GM12865 (cell line): ENCODE measurements at regions not wholly inside any gene's neighbourhood (a gene's known extent, or its start where the extent isn't known, plus 50 kb on each side); places are given as distances from the start of the nearest gene placed in this dataset.

ENCODE experiments used
- DNase-seq: peaks from one replicate; pipeline ENCODE4 v3.0.0; 2010; ENCODE audit warnings: low read depth
- H3K4me3 ChIP-seq: 2 replicates; pipeline ENCODE4 v1.5.1; 2011; ENCODE audit warnings: mild to moderate bottlenecking, low read depth, low read length, control low read depth
- TF ChIP-seq, protein P1 (sequence below): IDR thresholded peaks from 2 replicates; pipeline ENCODE4 v1.5.1; 2011; ENCODE audit warnings: low read length, control low read depth, low read depth, inconsistent platforms; ENCODE audit not compliant: insufficient read depth; ENCODE audit errors: missing control alignments

DNA sequence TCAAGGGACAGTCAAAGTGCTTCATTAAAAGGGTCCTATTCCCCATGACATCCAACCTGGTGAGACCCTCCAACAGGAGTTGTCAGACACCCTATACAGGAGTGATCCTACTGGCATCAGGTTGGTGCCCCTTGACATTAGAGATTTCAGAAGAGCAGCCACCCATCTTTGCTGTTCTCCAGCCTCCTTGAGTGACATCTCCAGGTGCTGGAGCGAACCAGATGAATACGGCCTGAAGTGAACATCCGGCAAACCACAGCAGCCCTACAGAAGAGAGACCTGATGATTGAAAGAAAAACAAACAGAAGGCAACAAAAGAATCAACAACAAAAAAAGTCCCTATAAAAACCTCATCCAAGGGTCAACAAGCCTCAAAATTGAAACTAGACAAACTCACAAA lies 146.1 kb upstream of the PBDC1 start:
- DNase-seq, result no peak
- TF ChIP-seq, protein P1, sequence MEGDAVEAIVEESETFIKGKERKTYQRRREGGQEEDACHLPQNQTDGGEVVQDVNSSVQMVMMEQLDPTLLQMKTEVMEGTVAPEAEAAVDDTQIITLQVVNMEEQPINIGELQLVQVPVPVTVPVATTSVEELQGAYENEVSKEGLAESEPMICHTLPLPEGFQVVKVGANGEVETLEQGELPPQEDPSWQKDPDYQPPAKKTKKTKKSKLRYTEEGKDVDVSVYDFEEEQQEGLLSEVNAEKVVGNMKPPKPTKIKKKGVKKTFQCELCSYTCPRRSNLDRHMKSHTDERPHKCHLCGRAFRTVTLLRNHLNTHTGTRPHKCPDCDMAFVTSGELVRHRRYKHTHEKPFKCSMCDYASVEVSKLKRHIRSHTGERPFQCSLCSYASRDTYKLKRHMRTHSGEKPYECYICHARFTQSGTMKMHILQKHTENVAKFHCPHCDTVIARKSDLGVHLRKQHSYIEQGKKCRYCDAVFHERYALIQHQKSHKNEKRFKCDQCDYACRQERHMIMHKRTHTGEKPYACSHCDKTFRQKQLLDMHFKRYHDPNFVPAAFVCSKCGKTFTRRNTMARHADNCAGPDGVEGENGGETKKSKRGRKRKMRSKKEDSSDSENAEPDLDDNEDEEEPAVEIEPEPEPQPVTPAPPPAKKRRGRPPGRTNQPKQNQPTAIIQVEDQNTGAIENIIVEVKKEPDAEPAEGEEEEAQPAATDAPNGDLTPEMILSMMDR, result no peak
- H3K4me3 ChIP-seq, result no peak overlapping the region

DNA sequence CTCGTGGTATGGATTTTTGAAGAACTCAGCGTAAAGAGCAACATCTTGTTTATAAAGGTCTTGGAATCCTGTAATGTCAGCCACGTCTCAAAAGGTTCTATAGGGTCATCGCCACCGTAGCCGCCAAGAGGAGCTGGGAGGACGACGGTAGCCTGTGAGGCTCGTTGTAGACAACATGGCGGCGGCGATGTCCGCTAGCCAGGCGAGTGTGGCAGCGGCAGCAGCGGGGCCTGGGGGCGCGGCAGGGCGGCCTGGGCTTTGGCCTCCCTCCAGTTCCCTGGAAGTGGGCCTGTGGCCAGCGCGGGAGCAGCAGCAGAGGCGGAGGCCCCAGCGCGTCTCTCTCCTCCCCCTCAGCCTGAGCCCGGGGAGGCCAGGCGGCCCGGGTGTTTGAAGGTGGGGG lies 143.5 kb upstream of the PBDC1 start:
- TF ChIP-seq, protein P1, result no peak
- DNase-seq, result no peak
- H3K4me3 ChIP-seq, result no peak overlapping the region

DNA sequence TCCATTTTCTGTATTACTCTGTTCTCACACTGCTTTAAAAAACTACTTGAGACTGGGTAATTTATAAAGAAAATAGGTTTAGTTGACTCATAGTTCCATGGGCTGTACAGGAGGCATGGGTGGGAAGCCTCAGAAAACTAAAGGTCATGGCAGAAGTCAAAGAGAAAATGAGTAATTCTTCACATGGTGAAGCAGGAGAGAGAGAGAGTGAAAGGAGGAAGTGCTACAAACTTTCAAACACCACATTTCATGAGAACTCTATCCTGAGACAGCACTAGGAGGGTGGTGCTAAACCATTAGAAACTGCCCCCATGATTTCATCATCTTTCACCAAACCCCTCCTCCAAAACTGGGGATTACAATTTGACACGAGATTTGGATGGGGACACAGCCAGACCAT lies 108.0 kb upstream of the PBDC1 start:
- no peak overlapping the region for H3K4me3 ChIP-seq
- DNase-seq, result peak; percentile 1
- TF ChIP-seq, protein P1, result no peak

DNA sequence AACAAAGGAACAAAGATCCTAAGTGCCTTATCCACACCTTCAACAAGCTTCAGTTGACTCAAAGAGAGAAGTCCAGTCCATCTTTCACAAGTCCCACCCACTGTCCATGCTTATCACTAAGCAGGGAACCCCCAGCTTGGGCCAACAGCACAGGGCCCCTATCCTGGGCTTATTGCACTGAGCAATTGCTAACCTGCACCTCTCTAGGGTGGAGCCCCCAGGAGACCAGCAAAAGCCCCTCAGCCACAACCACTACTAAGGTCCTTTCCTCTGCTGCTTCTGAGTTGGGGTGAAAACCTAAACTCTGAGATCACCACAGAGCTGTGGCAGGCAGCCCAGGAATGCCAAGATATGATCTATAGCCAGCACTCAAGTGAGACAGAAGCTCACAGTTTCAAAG lies 96.7 kb upstream of the PBDC1 start:
- peak; percentile 0 for DNase-seq
- TF ChIP-seq, protein P1, result no peak
- H3K4me3 ChIP-seq, result no peak overlapping the region

DNA sequence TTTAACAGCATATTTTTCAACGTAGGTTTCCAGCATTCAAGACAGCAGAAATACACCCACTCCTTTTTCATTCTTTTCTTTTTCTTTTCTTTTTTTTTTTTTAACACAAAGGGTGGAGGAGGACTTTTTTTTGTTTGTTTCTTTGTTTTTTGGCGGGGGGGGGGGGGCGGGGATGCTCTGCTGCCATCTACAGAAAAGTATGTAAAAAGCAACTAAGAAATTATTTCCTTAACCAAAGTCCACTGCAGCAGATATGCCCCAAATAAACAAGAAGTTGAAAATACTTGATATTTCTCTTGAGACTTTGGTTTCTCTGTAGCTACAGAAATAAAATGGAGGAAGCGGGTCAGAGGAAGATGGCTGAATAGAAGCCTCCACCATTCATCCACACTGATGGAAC lies 63.2 kb upstream of the PBDC1 start:
- no peak overlapping the region for H3K4me3 ChIP-seq
- TF ChIP-seq, protein P1, result no peak
- no peak for DNase-seq
